Fibroblast of skin of right biceps (primary cell): ENCODE measurements at regions not wholly inside any gene's neighbourhood (a gene's known extent, or its start where the extent isn't known, plus 50 kb on each side); places are given as distances from the start of the nearest gene placed in this dataset.

Experiments
- DNase-seq: peaks from one replicate; pipeline ENCODE4 v3.0.0-alpha.2; 2013

- DNase-seq, result no peak
Measured at GRCh38 chr14:55942826-55943225, 175.4 kb upstream of the PELI2 start.

- no peak for DNase-seq
Measured at GRCh38 chr14:55944757-55945156, 173.5 kb upstream of the PELI2 start.

GRCh38 chr14:55946231-55946630 lies 172.0 kb upstream of the PELI2 start:
- DNase-seq, result no peak

GRCh38 chr14:55948399-55948798 lies 169.8 kb upstream of the PELI2 start:
- DNase-seq, result no peak

GRCh38 chr14:55949708-55950107 lies 168.5 kb upstream of the PELI2 start:
- no peak for DNase-seq

- DNase-seq, result no peak
Measured at GRCh38 chr14:55950135-55950534, 168.1 kb upstream of the PELI2 start.

- no peak for DNase-seq
Measured at GRCh38 chr14:55951341-55952206, 166.6 kb upstream of the PELI2 start.

GRCh38 chr14:55954108-55954507 lies 164.1 kb upstream of the PELI2 start:
- DNase-seq, result no peak

- DNase-seq, result no peak
Measured at GRCh38 chr14:55955175-55955574, 163.0 kb upstream of the PELI2 start.

GRCh38 chr14:55957950-55958349 lies 160.3 kb upstream of the PELI2 start:
- no peak for DNase-seq

GRCh38 chr14:55963295-55963694 lies 154.9 kb upstream of the PELI2 start:
- no peak for DNase-seq

- DNase-seq, result no peak
Measured at GRCh38 chr14:55964091-55964490, 154.1 kb upstream of the PELI2 start.

- no peak for DNase-seq
Measured at GRCh38 chr14:55964821-55965220, 153.4 kb upstream of the PELI2 start.

GRCh38 chr14:55965851-55966250 lies 152.4 kb upstream of the PELI2 start:
- peak; percentile 30 for DNase-seq

- DNase-seq, result peak; percentile 20
Measured at GRCh38 chr14:55968741-55969140, 149.5 kb upstream of the PELI2 start.

GRCh38 chr14:55973285-55973800 lies 144.9 kb upstream of the PELI2 start:
- DNase-seq, result no peak

- DNase-seq, result no peak
Measured at GRCh38 chr14:55973911-55974630, 144.1 kb upstream of the PELI2 start.

- no peak for DNase-seq
Measured at GRCh38 chr14:55975281-55975910, 142.8 kb upstream of the PELI2 start.

- DNase-seq, result no peak
Measured at GRCh38 chr14:55976219-55976618, 142.0 kb upstream of the PELI2 start.

GRCh38 chr14:55976655-55977054 lies 141.6 kb upstream of the PELI2 start:
- no peak for DNase-seq

GRCh38 chr14:55977392-55978150 lies 140.6 kb upstream of the PELI2 start:
- DNase-seq, result no peak

GRCh38 chr14:55979096-55979495 lies 139.1 kb upstream of the PELI2 start:
- DNase-seq, result no peak

GRCh38 chr14:55979781-55980180 lies 138.4 kb upstream of the PELI2 start:
- no peak for DNase-seq
